Activated CD4-positive, alpha-beta T cell treated with anti-CD3 and anti-CD28 coated beads, Interleukin-10, Interleukin-2, amounts not matched to agents 100 ng/mL and 50 ng/mL, durations not matched to agents 16 hours and 8 hours (primary cell): ENCODE measurements at regions not wholly inside any gene's neighbourhood (a gene's known extent, or its start where the extent isn't known, plus 50 kb on each side); places are given as distances from the start of the nearest gene placed in this dataset.

Source experiments
- DNase-seq: peaks from one replicate; pipeline ENCODE4 v3.0.0-alpha.2; 2020

DNA sequence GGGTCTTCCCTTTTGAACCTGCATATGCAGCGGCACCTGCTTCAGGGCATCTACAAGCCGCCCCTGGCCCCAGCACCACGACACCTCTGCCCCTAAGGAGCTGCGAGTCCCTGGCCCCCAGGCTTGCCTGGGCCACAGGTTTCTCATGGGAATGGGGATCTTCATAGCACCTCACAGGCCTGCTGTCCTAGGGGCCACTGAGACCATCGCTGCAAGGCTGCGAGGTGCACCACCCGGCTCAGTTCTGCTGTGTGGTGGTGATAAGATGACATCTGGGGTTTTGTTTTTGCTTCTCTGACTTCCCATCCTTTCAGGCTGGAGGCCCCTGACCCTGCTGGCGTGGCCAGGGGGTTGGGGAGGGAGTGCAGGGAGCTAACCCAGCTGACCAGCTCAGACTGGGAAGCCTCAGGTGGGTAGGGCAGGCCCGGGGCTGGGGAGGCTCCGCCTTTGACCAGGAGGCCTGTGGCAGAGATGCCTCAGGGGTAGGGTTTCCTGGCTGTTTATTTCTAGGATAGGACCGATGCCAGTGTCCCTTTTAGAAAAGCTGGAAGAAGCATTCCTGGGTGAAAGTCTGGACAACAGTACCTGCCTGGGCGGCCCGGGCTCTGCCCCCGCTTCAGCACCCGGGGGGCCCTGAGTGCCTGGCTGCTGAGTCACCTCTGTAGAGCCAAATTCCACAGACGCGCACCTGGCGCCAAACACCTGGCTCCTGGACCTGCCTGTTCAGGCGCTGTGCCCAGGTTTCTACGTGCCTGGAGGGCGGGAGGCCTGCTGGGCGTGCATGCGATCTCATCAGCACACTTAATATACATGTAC, 264.7 kb downstream of the DLL1 start:
- no peak for DNase-seq

DNA sequence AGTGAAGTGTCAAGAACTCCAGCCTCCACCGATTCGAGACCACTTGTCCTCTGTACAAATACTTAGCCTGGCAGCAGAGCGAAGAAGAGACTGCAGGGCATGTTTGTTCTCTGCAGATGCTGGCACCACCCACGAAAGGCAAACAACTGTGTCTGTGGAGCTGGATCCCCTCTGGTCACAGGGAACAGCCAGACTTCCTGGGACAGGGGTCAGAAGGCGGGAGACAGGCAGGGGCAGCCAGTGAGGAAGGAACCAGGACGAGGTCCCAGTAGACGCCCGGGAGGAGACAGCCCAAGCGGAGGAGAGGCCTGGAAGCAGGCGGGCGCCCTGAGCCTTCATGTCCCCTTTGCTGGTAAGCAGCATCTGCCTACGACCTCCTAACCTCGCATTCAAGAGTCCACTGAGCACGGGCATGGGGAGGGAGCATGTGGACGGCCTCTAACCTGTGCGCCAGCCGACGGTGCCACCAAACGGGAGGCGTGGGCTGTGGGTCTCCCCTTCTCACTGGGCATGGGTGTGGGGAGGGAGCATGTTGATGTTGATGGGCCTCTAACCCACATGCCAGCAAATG, 265.5 kb downstream of the DLL1 start:
- DNase-seq, result no peak

DNA sequence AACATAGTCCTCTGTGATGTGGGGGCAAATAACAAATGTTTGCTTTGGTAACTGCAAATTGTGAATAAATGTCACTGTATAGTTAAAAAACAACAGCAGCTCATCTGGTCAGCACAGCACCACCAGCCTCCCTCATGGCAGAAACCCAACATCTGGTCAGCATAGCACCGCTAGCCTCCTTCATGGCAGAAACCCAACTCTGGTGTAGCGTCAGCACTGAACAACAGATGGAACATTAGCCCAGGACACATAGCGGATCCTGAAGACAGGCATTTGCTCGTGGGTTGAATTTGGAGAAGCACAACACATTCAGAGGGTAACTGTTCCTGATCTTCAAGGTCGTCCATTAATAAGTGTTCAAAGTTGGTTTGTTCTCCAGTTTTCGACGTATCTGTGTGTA, 265.9 kb downstream of the DLL1 start:
- DNase-seq, result no peak

DNA sequence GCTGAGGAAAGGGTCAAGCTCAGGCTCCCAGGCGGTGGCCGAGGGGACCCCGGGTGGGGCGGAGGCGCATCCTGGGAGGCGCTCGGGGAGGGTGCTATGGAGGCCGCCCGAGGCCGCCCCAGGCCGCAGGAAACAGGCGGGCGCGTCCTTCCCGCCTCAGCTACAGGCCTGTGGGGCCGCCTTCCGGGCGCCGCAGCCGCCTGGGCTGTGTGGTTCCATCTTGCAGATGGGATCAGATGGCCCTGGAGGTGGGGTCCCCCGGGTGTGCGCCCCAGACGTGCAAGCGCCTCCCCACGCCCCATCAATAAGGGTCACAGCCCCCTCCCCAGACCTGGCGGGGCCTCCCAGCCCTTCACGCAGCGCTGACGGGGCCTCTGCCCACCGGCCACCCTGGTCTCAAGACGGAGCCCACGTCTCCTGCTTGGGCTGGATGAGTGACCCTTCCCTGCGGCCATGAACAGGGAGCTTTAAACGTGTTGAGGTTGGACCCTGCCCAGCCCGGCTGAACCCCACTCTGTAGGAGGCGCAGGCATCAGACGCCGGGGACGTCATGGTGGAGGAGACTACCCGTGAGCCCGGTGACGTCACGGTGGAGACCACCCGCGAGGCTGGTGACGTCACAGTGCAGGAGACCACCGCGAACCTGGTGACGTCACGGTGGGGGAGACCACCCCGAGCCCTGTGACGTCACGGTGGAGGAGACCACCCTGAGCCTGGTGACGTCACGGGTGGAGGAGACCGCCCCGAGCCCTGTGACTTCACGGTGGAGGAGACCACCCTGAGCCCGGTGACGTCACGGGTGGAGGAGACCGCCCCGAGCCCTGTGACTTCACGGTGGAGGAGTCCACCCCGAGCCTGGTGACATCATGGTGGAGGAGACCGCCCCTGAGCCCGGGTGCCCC, 267.0 kb downstream of the DLL1 start:
- no peak for DNase-seq

DNA sequence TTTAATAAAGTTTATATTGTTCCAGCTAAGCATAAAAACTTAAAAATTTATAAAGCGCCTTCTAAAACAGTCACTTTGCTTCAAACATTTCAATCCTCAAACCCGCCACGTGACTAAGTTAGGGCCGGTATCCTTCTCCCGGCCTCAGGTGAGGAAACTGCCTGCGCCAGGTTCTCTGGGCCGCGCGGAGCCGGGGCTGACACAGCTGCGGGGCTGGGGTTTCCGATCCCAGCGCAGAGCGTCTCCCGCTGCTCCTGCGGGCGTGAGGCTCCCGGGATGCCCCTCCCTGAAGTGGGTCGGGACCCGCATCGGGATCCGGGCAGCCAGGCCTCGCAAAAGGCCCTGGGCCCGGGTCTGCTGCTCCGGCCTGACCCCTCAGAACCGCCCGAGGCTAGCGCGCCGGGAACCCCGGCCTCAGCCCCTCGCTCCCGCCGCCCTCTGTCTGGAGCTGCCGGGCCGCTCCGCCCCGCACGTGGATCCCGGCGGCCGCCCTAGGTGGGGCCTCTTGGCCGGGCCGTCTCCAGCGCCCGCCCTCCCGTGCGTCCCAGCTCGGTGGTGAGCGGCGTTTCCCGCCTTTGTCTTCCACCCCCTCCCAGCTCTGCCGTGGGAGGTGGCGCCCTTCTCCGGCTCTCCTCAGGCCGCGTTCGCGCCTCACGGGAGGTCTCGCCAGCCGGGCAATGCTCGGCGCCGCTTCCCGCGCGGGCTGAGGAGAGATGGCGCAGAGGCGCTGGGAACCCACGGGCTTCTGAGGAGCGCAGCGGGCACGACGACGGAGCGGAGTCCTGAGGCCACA, 267.9 kb downstream of the DLL1 start:
- no peak for DNase-seq

DNA sequence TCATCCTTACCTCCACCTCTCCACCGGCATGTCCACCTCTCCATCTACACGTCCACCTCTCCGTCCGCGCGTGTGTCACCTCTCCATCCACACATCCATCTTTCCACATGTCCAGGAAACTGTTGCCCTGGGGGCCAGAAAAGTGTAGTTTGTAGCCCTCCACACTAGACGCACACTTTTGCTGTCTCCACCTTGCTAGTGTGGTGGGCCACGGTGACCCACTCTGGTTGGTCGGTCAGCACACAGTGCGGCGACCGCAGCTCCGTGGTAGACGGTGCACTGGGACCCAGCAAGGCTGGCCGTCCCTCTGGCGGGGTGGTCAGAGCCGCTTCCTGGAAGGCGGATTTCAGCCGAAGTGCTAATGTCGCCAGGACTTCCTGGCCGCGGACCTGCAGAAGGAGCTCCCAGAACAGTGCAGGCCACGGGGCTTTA, 268.6 kb downstream of the DLL1 start:
- DNase-seq, result no peak

DNA sequence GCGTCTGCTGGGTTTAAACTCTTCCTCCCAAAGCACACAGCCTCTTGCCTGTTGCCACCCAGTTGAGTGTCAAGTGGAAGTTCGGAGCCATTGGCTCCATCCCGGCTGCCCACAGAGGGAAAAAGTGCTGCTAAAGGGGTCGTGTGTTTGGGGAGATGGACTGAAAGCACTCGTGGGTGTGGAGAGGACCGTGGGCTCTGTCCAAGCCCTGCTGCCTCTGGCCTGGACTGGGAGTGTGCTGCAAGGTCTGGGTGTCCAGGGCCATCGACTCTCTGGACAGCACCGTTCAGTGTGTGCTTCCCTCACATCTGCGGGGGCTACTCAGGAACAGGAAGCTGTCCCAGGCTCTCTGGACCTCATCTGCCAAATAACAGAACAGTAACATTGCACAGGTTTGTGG, 269.3 kb downstream of the DLL1 start:
- DNase-seq, result no peak

DNA sequence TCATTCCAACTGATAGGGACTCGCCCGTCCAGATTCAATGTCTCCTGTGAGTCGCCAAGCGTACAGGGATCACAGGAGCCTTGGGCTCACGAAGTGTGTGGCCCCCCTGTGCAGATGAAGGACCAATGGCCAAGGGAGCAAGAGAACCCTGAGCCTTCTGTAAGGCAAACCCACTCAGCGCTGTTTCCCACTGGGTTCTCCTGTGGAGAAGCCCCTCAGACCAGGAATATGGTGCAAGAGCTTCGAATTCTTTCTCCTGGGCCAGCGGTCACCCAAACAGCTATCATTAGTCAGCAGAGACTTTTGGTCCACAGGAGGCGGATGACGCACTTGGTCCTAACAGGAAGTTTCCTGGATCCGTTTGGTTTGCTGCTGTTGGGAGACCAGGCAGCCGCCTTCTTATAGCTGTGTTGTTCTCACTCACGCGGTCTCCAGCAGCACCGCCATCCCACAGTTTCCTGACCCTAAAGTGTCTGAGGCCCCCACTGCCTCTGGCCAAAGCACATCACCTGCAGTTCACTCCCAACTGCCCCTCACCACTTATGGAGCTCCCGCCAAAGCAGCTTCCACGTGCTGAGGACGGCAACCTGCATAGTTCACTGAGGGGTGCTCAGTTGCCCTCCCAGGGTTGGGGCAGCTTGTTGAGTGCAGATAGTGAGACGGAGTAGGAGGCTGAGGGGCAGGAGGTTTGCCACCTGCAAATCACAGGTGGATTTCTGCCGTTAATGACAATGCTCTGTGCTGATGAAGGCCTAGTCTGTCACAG, 268.6 kb downstream of the ERMARD start:
- DNase-seq, result no peak

DNA sequence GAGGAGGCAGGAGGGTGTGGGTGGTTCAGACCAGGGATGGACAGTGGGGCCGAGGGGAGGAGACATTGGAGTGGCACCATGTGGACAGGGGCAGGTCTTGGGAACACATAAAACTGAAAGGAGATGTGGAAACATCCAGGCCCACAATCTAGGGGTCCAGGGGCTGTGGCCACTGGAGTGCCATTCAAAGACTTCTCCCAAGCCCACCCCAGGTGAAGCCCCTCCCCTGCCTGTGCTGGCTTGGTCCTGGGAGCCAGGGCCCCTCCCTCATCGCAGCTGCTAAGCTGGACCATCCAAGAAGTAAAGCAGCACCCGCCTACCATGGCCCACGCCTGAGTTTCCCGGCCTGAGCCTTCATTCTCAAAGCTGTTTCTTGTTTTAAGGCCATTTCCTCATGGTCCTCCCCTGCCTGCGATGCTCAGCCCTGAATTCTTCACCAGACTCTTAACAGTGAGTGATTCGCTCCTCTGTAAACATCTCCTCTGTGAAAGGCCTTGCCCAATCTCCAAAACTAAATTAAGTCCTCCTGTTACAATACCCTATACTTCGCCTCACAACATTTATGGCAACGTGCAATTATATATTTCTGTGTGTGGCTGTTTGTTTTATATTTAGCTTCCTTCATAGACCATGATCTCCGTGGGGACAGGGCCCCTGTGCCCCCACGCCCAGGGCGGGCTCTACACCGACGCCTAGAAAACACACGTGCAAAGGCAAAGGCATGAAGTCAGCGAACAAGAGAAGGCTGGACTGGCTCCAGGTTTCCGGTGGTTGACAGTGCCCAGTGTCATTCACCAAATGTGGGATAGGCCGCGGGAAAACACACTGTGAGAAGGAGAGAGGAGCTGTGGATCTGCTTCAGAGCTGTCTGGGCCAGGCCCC, 267.8 kb downstream of the ERMARD start:
- no peak for DNase-seq

DNA sequence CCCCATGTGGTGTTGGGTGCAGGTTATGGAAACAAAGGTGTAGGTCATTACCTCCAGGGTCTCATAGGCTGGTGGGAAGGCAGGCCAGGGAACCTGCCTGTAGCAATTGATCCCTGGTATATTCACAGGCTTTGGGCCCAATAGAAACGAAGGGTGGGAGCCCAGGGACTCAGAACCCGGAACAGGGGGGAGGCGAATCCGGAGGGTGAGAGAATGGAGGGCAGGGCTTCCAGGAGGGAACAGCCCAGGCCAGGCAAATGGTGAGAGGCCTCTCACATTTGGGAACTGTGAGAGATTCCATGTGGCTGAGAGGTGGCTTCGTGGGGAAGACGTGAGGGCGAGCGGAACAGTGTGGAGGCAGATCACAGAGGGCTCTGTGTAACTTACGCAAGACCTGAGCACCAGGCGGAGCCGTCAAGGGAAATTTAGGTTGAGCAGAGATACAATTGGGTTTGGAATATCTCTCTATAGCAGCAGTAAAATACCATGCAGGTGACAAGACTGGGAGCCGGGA, 267.1 kb downstream of the ERMARD start:
- DNase-seq, result no peak

DNA sequence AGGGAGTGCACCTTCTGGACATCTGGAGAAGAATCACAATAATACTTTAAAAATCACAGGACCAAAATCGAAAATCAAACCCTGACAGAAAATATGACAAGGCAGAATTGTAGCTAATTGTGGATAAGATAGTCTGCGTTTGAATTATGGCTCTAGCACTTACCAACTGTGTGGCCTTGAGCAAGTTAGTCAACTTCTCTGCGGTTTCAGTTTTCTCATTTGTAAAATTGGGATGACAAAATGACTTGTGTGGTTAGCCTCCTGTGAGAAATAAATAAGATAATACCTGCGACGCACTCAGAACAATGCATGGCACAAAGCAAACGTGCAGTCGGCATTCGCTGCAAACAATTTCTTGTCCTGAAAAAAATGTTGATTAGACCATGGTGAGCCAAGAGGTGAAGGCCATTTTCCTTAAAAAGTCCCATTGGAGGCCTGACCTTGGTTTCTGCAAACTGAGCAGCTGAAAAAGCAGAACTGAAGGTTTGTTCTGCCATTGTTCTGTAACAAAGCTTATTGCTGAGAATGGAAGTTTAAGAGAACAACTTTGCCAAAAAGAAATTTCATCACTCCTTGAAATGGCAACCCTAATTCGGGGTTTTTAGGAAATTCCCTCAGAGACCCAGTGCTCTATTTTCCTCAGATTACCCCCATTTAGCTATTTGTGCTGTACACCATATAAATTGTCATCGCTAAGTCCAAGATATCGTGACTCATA, 266.3 kb downstream of the ERMARD start:
- peak; percentile 40 for DNase-seq

DNA sequence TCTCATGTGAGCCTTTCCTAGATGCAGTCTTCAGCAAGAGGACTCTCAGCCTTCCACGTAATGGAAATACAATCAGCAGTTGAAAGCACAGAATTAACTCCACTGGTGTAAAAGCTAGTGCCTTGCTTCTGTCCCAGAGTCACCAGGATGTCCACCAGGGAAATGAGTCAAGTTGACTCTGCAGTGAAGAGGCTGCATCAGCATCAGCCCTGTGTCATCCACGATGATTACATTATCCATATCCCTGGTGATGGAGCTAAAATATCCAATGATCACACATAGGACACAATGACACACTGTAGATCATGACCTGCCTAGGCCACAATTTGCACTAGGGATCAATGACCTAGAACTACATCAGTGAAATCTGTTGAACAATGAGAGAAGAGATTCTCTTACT, 262.4 kb downstream of the ERMARD start:
- DNase-seq, result no peak

DNA sequence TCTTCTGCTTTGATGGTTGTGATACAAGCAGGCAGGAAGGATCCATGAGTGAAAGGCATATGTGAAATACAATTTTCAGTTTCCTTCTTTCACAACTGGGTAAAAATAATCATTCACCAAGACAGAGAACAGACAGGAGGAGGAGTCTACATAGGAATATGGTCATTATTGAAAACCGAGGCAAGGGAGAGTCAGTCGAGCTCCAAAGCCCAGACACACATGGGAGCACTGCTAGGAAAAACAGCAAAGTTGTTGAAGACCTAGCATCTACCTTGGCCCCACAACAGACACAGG, 260.6 kb downstream of the ERMARD start:
- DNase-seq, result no peak

DNA sequence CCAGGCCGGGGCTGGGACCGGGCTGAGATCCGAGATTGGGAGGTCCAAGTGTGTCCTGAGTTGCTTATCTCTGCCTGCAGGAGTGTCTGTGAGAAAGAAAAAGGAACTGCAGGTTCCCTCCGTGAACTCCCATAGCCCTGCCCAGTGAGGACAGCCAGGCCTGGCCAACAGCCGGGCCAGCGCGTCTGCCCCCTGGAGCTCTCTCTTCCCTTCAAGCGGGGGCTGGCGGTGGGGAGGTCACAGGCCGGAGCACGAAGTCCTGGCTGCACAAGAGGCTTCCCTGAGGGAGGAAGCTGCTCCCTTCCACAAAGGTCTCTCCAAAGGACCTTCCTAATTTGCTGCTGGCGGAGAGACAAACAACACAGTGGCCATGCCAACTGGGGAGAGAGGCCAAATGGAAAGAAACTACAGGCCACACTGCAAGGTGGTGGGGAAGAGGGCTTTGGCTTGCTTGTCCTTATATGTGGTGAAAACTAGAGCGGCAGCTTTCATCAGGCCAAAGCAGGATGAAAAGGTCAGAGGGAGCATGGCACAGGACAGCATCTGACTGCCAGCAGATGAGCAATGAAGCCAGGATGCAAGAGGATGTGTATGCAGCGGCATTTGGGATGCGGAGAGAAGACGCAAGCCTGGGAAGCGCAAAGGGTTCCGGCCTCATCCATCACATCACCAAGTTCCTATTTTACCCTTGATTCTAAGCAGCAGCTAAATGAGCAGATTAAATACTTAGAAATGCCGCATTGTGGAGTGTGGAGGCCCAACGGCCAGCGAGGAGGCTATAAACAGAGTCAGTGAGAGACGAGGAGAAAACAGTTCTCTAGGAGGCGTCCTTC, 260.0 kb downstream of the ERMARD start:
- no peak for DNase-seq

DNA sequence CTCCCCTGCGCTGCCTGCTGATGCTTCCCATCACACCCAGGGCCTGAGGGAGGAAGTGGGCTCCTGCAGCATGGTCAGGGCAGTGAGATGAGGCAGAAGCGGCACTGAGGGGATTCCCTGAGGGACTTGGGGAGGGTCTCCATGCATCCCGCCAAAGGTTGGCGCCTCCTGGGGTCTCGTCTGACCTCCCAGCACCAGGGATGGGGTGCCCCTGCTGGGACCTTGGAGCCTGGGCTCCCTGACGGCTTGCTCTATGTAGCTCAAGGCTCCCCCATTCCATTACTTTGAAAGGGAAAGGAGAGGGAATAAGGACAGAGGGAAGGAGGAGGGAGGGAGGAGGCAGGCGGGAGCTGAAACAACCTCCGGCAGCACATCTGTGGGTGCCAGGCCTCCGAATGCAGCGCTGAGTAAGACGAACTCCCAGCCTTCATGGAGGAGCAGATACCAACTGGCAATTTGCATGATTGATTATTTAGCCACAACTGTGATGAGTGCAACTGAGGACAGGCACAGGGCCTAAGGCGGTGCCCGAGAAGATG, 259.3 kb downstream of the ERMARD start:
- DNase-seq, result no peak

DNA sequence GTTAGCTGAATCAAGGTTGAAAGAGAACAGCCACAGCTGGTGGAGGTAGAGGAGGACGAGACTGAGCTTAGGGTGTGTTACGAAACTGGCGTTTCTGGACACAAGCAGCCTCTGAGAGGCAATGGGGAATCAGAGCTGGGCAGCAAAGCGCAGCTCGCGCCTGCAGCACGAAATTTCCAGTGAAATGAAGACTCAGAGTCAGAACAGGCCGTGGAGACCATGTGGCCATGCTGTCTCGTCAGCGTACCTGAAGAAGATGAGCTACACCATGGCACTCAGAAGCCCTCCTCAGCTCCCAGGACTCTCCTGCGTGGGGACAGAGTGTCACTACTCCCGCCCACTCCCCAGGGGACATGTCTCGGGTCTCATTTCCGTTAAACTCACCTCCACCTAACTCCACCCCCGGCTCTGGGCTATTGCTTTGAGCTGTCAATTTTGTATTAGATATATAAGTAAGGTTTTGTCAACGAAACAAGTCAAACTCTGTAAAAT, 256.9 kb downstream of the ERMARD start:
- DNase-seq, result no peak

DNA sequence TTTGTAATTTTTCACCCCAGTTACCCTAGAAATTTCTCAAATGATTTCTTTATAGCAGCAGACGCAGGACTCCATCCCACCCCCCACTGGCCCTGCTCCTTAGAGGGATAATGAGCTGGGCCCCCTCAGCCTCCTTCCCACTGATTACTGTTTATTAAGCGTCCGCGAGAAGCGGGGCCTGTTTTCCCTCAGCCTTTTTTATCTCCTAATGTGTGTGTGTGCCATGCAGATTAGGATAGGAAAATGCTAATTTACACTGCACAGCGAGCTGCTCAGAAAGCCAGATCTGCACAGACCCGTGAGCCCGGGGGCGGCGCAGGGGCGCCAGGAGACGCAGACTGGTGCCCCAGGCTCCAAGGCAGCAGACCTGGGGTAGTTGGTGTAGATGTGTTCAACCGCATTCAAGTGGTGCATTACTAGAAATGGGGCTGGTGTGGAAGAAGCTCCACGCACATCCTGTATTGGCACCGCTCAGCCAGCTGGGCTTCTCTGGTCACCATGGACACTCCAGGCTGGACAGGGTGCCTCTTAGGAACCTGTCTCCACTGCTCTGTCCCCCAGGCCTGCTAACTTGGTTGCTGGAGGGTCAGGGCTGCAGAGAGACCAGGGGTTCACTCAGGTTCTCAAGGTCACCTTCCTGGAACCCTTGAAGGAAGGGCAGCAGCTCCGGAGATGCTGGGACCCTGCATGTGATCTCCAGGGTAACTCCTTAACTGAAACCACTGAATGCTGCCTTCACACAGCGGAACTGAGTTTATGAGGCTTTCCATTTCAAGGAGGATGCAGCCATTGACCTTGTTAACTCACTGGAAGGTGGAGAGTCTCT, 256.3 kb downstream of the ERMARD start:
- DNase-seq, result no peak

DNA sequence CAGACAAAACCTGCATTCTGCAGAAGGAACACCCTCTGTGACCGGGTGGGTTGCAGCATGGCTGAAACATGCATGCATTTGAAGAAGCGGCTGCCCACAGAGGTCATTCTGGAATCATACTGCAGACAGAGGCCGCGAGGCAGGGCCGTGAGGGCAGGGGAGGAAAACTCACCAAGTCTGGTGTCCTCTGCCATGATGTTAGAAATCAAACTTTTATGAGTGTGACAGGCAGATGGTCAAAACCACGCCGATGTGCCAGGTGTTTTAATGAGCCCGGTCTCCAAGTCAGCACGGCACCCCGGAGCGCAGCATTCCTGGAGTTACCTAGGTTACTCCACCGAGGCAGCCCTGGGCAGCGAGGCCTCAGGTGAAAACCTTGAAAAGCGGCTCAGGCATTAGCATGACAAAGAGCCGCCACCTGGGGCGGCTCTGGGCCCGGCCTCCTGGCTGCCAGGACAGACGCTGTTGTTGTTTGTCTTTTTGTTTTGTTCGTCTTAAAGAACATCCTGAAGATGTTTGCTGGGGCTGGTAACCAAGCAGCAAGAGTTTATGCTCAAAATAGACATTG, 255.6 kb downstream of the ERMARD start:
- no peak for DNase-seq
